Stimulated activated naive CD8-positive, alpha-beta T cell treated with anti-CD3 and anti-CD28 coated beads, Interleukin-15, Interleukin-2, amounts not matched to agents 100 U/mL and 50 U/mL, for 24 hours (primary cell): ENCODE measurements at regions not wholly inside any gene's neighbourhood (a gene's known extent, or its start where the extent isn't known, plus 50 kb on each side); places are given as distances from the start of the nearest gene placed in this dataset.

Experiments used
- ATAC-seq: fragments of 150-1000 bp; cut with Tn5 transposase; one replicate; pipeline ENCODE4 v1.10.0; 2021
- DNase-seq: peaks from one replicate; pipeline ENCODE4 v3.0.0; 2021

GRCh38 chr5:14983666-14984441 lies 112.3 kb upstream of the ANKH start:
- no peak for DNase-seq
- peak; percentile 36 for ATAC-seq

DNA sequence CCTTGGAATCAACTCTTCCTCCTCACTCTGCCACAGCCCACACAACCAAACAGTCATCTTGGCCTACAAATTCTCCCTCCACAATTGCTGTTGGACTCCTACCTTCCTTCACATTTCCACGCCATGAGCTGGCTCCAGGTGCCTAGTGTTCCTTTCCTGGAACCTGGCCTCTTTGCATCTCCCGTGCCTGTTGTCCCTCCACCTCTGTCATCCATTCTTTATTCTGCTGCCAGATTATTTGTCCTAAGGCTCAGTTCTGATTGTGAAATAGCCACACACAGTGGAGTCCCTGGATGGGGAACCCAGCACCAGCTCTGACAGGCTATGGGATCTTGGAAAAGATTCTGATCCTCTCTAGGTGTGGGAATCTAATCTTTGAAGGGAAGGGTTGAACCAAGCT lies 109.1 kb upstream of the ANKH start:
- no peak for ATAC-seq

DNA sequence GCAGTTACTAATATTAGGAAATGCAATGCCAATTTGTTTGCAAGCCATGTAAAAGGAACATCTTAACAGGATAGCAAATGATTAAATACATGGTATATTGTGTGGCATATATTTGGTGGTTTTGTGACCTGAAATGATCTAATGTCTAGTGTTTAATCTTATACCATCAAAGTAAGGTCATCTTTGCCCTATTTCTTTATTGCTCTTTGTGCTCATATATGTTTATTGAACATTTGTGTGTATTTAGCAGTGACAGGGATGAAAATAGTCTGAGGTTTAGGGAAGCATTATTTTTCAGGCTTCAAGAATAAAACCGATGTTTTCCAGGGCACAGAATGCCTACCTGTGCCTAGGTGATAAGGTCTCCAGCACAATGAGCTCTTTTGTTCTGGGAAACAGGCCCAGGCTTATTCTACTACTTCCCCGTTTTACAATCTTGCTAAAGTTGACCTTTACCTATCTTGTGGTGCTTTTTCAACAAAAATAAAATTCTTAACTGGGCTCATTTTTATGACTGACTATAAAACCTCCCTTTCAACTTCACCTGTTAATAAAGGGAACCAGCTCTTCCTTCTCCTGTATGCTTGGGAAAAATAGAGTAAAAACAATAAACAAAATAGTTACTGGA lies 105.6 kb upstream of the ANKH start:
- DNase-seq (no peak), ATAC-seq (no peak)

More for the DNA sequence above, 109.1 kb upstream of the ANKH start:
- DNase-seq = no peak

- DNase-seq = no peak
- ATAC-seq = no peak
Observed at GRCh38 chr5:14976486-14976885, 104.9 kb upstream of the ANKH start.

DNA sequence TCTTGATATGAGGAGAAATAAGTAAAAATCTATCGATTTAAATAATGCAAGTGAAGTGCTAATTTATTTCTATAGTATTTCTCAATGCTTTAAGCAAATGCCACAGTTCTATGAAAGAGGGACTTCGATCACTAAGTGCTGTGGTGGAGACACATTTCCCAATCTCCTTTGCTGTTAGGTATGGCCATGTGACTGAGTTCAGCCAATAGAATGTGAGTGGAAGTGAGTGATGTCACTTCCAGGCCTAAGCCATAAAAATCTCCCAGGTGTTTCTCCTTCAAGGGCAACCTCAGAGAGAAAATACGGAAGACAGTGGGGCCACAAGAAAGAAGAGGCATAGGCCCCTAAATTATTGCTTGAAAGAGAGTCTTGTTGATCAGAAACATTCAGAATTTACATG lies 100.3 kb upstream of the ANKH start:
- ATAC-seq (no peak), DNase-seq (no peak)

DNA sequence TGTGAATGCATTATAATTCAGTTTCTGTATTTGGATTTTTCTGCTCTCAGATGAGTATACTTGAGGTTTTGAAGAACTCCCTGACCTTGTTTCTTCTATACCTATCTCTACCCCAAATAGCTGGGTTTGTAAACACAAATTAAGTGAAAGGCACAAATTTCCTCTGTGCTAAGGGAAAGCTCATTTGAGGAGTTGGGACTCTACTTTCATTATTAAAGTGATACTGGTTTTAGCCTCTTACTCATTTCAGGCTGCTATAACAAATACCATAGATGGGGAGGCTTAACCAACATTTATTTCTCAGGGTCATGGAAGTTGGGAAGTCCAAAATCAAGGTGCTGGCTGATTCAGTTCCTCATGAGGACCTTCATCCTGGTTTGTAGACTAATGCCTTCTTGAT lies 97.2 kb upstream of the ANKH start:
- ATAC-seq = no peak
- DNase-seq = no peak

GRCh38 chr5:14967166-14967565 lies 95.6 kb upstream of the ANKH start:
- no peak for ATAC-seq

DNA sequence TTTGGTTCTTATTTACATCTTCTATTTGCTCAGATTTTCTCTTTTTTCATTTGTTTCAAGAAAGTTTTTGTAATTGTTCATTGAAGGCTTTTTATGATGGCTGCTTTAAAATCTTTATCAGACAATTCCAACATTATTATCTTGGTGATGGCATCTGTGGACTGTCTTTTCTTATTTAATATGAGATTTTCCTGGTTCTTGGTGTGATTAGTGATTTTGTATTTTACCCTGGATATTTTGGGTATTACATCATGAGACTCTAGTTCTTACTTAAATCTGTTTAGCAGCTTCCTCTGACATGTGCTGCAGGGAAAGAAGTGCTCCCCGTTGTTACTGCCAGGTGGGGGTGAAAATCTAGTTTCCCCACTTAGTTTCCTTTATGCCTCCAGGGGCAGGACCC lies 94.2 kb upstream of the ANKH start:
- no peak for ATAC-seq
- no peak for DNase-seq

More at GRCh38 chr5:14967166-14967565, 95.6 kb upstream of the ANKH start:
- DNase-seq = no peak

DNA sequence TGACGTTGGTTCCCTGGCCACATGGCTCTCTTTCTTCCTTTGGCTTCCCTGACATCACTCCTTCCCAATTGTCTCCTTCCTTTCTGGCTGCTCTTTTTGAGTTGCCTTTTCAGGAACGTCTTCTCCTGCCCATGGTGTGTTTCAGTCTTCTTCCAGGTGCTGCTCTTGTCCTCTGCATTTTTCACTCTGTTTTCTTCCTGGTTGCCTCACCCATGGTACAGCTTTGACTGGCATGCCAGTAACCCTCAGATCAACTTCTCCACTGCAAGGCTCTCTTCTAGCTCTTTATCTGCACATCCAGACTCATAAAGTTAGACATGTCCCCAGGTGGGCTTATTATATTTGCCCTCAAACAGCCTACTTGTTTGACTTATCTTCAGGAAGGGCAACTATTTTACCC lies 91.0 kb upstream of the ANKH start:
- DNase-seq (no peak), ATAC-seq (no peak)

DNA sequence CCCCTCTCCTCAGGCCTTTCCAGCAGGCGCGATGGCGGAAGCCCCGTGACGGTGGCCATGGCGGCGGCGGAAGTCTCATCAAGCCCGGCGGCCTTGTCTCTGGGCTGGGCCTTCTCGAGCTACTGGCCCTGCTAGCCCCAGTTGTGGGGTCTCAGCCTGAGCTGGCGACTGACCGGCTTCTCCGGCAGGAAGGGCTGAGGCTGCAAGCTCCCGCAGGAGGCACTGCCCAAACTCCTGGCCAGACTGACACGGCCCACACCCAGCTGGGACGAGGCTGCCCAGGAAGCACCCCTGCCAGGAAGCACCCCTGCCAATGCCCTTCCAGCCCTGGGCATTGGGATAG lies 88.5 kb upstream of the ANKH start:
- DNase-seq (no peak), ATAC-seq (no peak)

DNA sequence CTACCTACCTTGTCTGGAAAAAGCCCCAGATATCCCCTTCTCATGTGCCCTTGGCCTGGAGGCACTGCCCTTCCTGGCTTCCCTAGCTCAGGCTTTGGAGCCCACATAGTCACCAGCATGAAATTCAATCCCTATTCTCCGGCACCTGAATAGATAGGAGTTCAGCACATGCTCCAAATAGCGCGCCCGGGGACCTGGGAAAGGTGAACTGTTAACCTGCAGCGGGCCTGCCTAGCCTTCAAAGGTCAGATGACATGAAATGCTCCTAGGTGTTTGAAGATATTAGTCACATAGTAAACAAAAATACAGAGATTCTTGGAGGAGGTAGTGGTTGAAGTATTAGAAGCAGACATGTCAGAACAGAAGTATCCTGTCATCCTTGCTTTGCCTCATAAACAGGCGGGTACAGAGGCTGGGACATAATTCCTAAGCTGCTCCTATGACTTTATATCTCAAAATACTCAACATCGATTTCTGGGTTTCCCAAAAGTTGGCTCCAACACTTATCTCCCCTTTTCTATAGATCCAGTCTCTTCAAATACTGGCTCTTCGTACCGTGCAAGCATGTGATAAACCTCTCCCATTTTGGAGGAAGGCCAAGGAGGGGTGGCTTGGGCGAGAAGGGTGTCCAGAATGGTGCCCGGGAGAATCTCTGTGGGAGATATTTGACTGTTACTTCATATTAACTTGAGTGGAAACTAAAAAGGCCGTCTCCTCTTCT lies 88.0 kb upstream of the ANKH start:
- ATAC-seq = no peak
- no peak for DNase-seq

GRCh38 chr5:14958188-14958587 lies 86.6 kb upstream of the ANKH start:
- ATAC-seq = no peak
- DNase-seq = no peak

- DNase-seq = no peak
- no peak for ATAC-seq
Observed at GRCh38 chr5:14956423-14957046, 85.0 kb upstream of the ANKH start.

DNA sequence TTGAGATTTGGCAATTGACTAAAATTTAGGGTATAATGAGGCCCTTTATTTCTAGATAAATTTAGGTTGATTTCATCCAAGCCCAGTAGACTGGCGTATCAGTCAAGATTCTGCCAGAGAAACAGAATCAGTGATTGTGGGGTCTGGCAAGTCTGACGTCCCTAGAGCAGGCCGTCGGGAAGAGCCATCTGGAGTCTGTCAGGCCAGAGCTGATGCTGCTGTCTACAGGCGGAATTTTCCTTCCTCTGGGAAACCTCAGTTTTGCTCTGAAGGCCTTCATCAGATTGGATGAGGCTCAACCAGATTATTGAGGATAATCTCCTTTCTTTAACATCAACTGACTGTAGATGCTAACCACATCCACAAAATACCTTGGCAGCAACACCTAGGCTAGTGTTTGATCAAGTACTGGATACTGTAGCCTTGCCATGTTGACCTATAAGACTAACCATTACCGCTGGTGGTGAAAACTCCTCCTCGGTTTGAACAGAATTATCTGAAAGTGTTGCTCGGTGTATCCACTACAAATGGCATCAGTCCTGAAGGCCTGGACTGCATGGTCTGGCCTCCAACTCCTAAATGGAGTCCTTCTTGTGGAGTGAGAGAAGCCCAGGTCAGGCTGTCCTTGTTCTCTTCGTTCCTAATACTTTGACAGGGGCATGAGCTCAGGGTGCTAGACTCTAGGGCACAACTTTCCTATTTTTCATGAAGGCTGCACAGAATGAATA lies 83.2 kb upstream of the ANKH start:
- DNase-seq (no peak), ATAC-seq (no peak)

DNA sequence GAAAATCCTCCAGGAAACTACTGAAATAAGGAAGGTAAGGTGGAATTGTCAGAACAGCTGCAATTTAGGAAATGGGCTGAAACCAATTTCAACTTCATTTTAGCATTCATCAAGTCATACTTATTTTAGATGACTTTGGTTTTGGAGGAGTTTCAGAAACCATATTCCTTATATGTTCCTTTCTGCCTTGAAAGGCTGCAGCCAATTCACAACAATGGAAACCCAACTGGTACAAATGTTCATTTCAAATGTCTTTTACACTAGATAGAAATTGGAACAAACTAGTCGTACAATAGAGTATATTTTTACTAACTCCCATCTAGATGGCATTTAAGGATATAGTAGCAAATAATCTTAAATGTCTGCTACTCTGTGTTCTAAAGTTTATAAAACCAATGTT lies 82.6 kb upstream of the ANKH start:
- DNase-seq = no peak
- no peak for ATAC-seq

DNA sequence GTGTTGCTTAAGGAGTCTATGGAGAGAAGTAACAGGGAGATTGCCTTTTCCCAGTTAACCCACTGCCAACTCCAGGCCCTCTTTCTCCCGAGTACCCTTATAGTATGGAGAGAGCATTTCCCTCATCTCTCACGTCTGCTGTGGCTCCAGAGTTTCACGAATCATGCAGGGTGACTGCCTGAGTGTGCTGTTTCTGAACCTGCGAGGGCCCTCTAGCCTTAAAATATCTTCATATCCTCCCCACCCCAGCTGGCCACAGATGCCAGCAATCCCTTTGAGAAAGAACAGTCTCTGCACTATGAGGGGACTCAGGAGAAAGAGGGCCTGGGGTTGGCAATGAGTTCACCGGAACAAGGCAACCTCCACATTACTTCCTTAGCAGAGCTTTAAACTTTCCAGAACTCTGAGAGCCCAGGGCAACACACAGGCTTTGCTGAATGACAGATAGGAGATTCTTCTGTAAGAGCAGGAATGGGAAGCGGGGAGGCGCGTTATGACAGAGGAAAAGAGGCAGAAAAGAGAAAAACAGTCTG lies 81.6 kb upstream of the ANKH start:
- ATAC-seq = no peak
- DNase-seq = no peak

- ATAC-seq (no peak), DNase-seq (no peak)
Observed at GRCh38 chr5:14948383-14948782, 76.8 kb upstream of the ANKH start.

GRCh38 chr5:14946815-14947620 lies 75.4 kb upstream of the ANKH start:
- ATAC-seq (peak; percentile 71), DNase-seq (no peak)

DNA sequence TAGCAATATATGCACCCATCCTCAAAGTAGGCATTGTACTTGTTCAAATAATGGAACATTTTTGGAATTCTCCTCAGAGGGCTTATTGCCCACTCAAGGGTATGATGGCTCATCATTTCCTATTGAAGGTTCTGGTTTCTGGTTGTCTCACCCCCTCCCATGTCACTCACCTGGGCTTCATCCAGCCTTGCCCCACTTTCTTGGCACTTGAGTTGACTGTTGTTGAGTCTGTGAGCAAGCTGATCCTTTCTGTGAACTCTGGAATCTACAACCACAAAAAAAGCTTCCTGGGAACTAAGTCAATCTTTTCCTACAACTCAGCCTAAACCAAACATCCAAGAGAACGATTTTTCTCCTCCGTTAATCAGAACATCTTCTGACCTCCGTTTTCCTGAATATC lies 73.9 kb upstream of the ANKH start:
- ATAC-seq (no peak), DNase-seq (no peak)

DNA sequence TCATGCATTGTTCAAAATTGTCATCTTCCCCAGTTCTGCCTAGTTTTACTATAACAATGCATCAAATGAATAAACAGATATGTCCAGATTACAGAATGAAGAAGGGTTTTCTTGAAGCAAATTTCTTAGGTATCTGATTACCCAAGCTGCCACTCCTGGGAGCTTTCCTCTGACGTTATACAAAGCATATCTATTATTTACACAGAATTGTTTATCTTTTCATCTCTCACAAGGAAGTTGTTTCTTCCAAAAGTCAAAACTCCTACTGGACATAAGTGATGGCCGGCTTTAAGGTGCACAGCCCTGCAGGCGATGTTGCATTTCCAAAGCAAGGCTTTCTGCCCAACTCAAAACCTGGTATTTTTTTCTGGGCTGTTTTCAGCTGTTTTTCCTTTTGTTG lies 73.4 kb upstream of the ANKH start:
- DNase-seq (no peak), ATAC-seq (no peak)

DNA sequence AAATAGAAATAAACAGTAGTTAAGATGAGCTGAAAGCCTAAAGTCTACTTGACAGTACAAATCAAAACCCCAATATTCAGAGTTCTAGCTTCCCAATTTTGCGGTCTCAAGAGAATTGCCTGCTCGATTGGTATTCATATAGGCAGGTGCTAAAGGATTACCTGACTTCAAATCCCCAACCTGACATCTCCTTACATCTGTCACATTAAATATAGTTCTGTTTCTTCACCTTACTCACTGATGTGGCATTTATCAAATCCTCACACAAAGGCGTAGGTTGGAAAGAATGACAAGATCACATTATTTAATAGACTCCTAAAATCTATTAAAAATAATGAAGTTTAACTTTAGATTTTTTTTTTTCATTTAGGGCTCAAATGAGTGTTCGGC lies 72.8 kb upstream of the ANKH start:
- DNase-seq = no peak
- no peak for ATAC-seq
